ENCODE measurements at regions not wholly inside any gene's neighbourhood (a gene's known extent, or its start where the extent isn't known, plus 50 kb on each side); places are given as distances from the start of the nearest gene placed in this dataset.

- Histone ChIP-seq H4K20me1 (ENCODE audit: control insufficient read depth, insufficient read depth) (no peaks in the 10 kb centered on the region), H3K9ac (ENCODE audit: control insufficient read depth, insufficient read depth, low read length) (peak overlapping the region; percentile 32), H3K27ac (ENCODE audit: control insufficient read depth, insufficient read depth) (no peak overlapping the region), H3K27me3 (replicated peaks in 1 of 2; ENCODE audit: control insufficient read depth in 2 of 2, insufficient read depth in 2 of 2, low read length in 1 of 2) (peaks cover 0 to 34% of the 10 kb centered on the region in 2 experiments; a peak in 3 of 4 replicates), H3K36me3 (ENCODE audit: control insufficient read depth in 2 of 2, insufficient read depth in 2 of 2, low read length in 1 of 2) (no peaks in the 10 kb centered on the region), H2AFZ (ENCODE audit: control insufficient read depth, low read depth, low read length) (peak overlapping the region; percentile 73), H3K4me3 (peak overlapping the region; percentile 88), H3K4me1 (ENCODE audit: control insufficient read depth, insufficient read depth, low read length) (peaks cover 6% of the 10 kb centered on the region), H3K9me3 (replicated peaks; ENCODE audit: control insufficient read depth, insufficient read depth, low read length) (no peaks in the 10 kb centered on the region), H3K79me2 (ENCODE audit: control insufficient read depth, insufficient read depth, low read length) (no peaks in the 10 kb centered on the region), H3K4me2 (ENCODE audit: control insufficient read depth, insufficient read depth) (peak overlapping the region; percentile 93)
- BruUV-seq (replicated peaks): no TSS peak
- peak; percentile 84 for ATAC-seq
- intact Hi-C loops (cut with micrococcal nuclease; ENCODE audit: unreplicated experiment) (loop anchor here (5.0 kb wide), 1 partner anchor 1255 kb away; the partner anchor contains the start of gene CCNH), in situ Hi-C loops (cut with MboI) (no loop called here)
- TF ChIP-seq POU2F2 (IDR thresholded peaks at IDR 0.05; ENCODE audit: borderline replicate concordance, low read depth, low read length): peak; percentile 79; the same call in 2 of the 3 replicates
- no peak for TF ChIP-seq ZNF384 (IDR thresholded peaks at IDR 0.05; ENCODE audit: borderline replicate concordance, low read depth, low read length)
- TF ChIP-seq RFX5 (IDR thresholded peaks at IDR 0.05; ENCODE audit: low read depth, low read length): no peak
- no peak for TF ChIP-seq ZNF24 (IDR thresholded peaks at IDR 0.05)
- TF ChIP-seq NFIC (IDR thresholded peaks at IDR 0.05; ENCODE audit: low read depth, low read length): no peak
- no peak for TF ChIP-seq ZNF274 (IDR thresholded peaks at IDR 0.05; ENCODE audit: insufficient read depth, insufficient read length)
- TF ChIP-seq KAT2A (conservative IDR thresholded peaks at IDR 0.05; ENCODE audit: control insufficient read depth, low read depth, low read length): no peak
- no peak for TF ChIP-seq EZH2 (IDR thresholded peaks at IDR 0.05; ENCODE audit: borderline replicate concordance, control insufficient read depth, low read depth, low read length)
- TF ChIP-seq, protein P1, sequence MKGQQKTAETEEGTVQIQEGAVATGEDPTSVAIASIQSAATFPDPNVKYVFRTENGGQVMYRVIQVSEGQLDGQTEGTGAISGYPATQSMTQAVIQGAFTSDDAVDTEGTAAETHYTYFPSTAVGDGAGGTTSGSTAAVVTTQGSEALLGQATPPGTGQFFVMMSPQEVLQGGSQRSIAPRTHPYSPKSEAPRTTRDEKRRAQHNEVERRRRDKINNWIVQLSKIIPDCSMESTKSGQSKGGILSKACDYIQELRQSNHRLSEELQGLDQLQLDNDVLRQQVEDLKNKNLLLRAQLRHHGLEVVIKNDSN (IDR thresholded peaks at IDR 0.05; ENCODE audit: borderline replicate concordance, extremely low read length, insufficient read depth, low read depth, low read length): no peak
- 0 out of 4 replicates have a peak, but pooled peaks of 1 of the 2 experiments have one; percentile 4 for TF ChIP-seq IKZF2 (IDR thresholded peaks at IDR 0.05)
- WGBS (ENCODE audit: insufficient coverage, insufficient replicate concordance, low lambda C conversion rate, missing lambda C conversion rate): 1% methylated on average over 22 of the region's 22 CpGs
- peak; percentile 84 for FAIRE-seq
- ChIA-PET POLR2A (interaction anchor here (0.6 kb wide), 1 partner anchor 314 kb away, joined by 3 read pairs; no protein-coding TSS in a partner anchor), RAD21 (ENCODE audit: unreplicated experiment) (interaction anchor here (0.6 to 1.9 kb wide), 5 partner anchors 9 to 24 kb away, joined by 3 to 10 read pairs (median 3); no protein-coding TSS in a partner anchor), CTCF (interaction anchor here (0.6 to 2.1 kb wide), 9 partner anchors 9 to 1731 kb away, joined by 3 to 7 read pairs (median 5); no protein-coding TSS in a partner anchor), SMC1A (ENCODE audit: uncharacterized antibody, unreplicated experiment) (interaction anchor here (0.6 to 2.0 kb wide), 8 partner anchors 9 to 905 kb away, joined by 3 to 10 read pairs (median 3); no protein-coding TSS in a partner anchor)
- DNase-seq (ENCODE audit: low read depth, low spot score): no peak
Observed at GRCh38 chr5:88666761-88667495, 216.1 kb downstream of the MEF2C start.

All from GM12878 (cell line).